ENCODE measurements at regions not wholly inside any gene's neighbourhood (a gene's known extent, or its start where the extent isn't known, plus 50 kb on each side); places are given as distances from the start of the nearest gene placed in this dataset.

DNA sequence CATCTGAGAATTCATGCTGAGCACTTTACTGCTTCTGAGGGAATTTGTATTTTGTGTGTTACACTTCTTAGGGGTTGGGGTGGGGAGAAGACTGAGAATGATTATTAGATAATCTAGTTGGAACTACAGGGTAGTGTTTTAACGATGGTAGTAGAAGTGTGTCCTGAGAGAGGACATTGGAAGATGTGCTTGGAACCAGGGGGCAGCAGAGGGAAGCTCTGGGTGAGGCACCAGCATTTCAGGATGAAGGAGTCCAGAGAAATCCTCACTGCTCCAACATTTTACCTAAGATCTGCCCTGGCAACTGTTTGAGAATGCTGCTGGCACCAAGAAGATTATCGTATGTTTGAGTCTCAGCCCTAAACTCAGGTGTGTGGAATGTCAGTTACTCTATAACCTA is 145.5 kb downstream of the SQOR start:
- no peaks in the 10 kb centered on the region for H3K4me1 Mint-ChIP-seq
- peaks cover 2% of the 10 kb centered on the region for H3K36me3 Mint-ChIP-seq (ENCODE audit: low read depth)
- H3K9me3 Mint-ChIP-seq = no peaks in the 10 kb centered on the region
- no peak overlapping the region for H3K4me3 Mint-ChIP-seq
- H3K27ac Mint-ChIP-seq (ENCODE audit: unreplicated experiment) = no peak overlapping the region
- TF ChIP-seq, protein P1, sequence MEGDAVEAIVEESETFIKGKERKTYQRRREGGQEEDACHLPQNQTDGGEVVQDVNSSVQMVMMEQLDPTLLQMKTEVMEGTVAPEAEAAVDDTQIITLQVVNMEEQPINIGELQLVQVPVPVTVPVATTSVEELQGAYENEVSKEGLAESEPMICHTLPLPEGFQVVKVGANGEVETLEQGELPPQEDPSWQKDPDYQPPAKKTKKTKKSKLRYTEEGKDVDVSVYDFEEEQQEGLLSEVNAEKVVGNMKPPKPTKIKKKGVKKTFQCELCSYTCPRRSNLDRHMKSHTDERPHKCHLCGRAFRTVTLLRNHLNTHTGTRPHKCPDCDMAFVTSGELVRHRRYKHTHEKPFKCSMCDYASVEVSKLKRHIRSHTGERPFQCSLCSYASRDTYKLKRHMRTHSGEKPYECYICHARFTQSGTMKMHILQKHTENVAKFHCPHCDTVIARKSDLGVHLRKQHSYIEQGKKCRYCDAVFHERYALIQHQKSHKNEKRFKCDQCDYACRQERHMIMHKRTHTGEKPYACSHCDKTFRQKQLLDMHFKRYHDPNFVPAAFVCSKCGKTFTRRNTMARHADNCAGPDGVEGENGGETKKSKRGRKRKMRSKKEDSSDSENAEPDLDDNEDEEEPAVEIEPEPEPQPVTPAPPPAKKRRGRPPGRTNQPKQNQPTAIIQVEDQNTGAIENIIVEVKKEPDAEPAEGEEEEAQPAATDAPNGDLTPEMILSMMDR (conservative IDR thresholded peaks at IDR 0.05) = no peak
- no peaks in the 10 kb centered on the region for H3K27me3 Mint-ChIP-seq (ENCODE audit: low read depth)
- DNase-seq (ENCODE audit: low read depth, low spot score) = no peak

DNA sequence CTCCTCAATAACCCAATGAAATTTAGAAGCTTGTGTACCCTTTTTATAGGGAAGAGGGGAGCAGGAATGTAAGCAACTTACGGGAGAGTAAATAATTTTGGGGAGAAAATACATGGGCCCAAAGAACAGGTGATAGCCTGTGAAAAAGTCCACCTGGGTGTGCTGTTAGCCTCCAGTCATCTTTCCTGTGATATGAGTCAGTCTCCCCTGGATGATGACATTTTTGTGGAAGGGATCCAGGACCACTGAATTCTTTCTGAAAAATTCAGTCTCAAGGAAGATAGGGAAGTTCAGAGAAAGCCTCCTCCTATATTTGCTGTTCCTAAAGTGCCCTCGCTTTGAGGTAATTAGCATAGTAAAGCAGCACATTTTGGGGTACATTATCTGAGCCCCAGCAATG is 149.8 kb downstream of the SQOR start:
- Mint-ChIP-seq H3K27me3 (ENCODE audit: low read depth) (no peaks in the 10 kb centered on the region), H3K27ac (ENCODE audit: unreplicated experiment) (no peak overlapping the region), H3K36me3 (ENCODE audit: low read depth) (no peaks in the 10 kb centered on the region), H3K4me1 (no peaks in the 10 kb centered on the region), H3K9me3 (no peaks in the 10 kb centered on the region), H3K4me3 (no peak overlapping the region)
- TF ChIP-seq, protein P1 (conservative IDR thresholded peaks at IDR 0.05) = no peak
- DNase-seq (ENCODE audit: low read depth, low spot score) = no peak

DNA sequence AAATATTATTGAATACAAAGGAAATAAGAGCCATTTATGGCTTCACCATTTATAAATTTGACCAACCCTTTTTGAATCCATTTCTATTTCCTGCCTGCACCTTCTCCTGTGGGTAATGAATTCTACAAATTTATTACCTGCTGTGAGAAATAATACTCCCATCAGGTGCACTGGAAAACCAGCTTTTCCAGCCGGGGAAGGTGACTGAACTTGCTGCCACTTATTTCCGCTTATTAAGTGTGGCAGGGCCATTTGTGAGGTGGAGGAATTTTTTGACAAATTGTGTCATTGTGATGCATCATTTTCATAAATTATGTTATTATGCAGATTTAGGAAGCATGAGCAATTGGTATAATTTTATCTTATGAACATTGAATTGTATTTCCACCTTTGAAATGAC is 151.1 kb downstream of the SQOR start:
- TF ChIP-seq, protein P1 (conservative IDR thresholded peaks at IDR 0.05) = no peak
- Mint-ChIP-seq H3K4me1 (no peaks in the 10 kb centered on the region), H3K27me3 (ENCODE audit: low read depth) (no peaks in the 10 kb centered on the region), H3K9me3 (no peaks in the 10 kb centered on the region), H3K4me3 (no peak overlapping the region), H3K27ac (ENCODE audit: unreplicated experiment) (no peak overlapping the region), H3K36me3 (ENCODE audit: low read depth) (no peaks in the 10 kb centered on the region)
- DNase-seq (ENCODE audit: low read depth, low spot score) = no peak

DNA sequence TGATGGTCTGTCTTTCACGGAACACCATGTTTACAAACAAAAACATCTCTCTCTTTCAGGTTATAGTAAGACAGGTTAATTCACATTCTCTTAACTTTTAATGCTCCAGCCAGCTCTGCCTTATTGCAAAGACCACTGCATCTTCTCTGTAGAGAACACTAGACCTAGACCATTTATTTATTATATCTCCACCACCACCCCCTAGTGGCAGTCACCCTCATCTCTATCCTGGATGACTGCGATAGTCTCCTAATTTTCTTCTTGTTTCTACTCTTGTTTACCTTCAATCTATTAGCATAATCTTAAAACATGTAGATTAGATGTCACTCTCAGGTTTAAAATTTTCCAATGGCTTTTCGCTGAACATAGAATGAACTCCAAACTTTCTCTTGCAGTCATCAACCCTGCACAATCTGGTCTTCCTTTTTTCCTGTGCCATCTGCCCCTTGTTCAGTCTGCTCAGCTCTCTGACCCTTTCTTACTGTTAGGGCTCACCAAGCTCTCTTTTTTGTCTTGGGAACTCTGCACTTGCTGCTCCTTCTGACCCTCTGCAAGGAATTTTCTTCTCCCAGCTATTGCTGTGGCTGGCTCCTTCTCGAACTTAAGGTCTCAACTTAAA is 155.6 kb downstream of the SQOR start:
- H3K27ac Mint-ChIP-seq (ENCODE audit: unreplicated experiment) = no peak overlapping the region

DNA sequence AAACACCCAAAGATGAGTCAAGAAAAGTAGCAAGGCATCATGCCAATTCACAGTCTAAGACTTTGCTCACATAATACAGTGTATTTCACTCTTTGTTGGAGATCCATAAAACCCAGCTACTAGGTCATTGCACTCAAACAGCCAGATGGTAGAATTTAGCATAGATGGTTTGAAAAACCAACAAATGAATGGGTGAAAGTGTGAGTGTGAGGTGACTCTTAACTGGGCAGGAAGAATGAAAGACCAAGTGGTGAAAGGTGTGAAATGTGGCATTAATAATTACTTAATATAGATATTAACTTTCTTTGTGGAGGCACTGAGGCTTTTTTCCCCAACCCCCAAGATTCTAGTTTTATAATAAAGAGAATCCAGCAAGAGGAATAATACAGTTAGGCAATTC is 159.5 kb downstream of the SQOR start:
- DNase-seq (ENCODE audit: low read depth, low spot score) = no peak
- no peaks in the 10 kb centered on the region for H3K9me3 Mint-ChIP-seq
- TF ChIP-seq, protein P1 (conservative IDR thresholded peaks at IDR 0.05) = no peak
- peaks cover 8% of the 10 kb centered on the region for H3K27me3 Mint-ChIP-seq (ENCODE audit: low read depth)
- no peaks in the 10 kb centered on the region for H3K4me1 Mint-ChIP-seq
- H3K4me3 Mint-ChIP-seq = no peak overlapping the region
- no peak overlapping the region for H3K27ac Mint-ChIP-seq (ENCODE audit: unreplicated experiment)
- H3K36me3 Mint-ChIP-seq (ENCODE audit: low read depth) = no peaks in the 10 kb centered on the region

More for the DNA sequence above, 155.6 kb downstream of the SQOR start:
- TF ChIP-seq, protein P1 (conservative IDR thresholded peaks at IDR 0.05) = peak; percentile 68
- DNase-seq (ENCODE audit: low read depth, low spot score) = peak; percentile 20
- H3K27me3 Mint-ChIP-seq (ENCODE audit: low read depth) = peaks cover 8% of the 10 kb centered on the region
- H3K36me3 Mint-ChIP-seq (ENCODE audit: low read depth) = no peaks in the 10 kb centered on the region
- no peaks in the 10 kb centered on the region for H3K4me1 Mint-ChIP-seq
- no peak overlapping the region for H3K4me3 Mint-ChIP-seq
- no peaks in the 10 kb centered on the region for H3K9me3 Mint-ChIP-seq
